Retinal pigment epithelial cell (primary cell): ENCODE measurements at regions not wholly inside any gene's neighbourhood (a gene's known extent, or its start where the extent isn't known, plus 50 kb on each side); places are given as distances from the start of the nearest gene placed in this dataset.

Experiments used
- DNase-seq: peaks from one replicate; pipeline ENCODE4 v3.0.0-alpha.2; 2010; ENCODE audit warnings: low read depth
- H3K4me3 ChIP-seq: 2 replicates; pipeline ENCODE4 v1.5.1; 2011; ENCODE audit warnings: mild to moderate bottlenecking, low read length, control low read depth, moderate library complexity
- CTCF ChIP-seq: conservative IDR thresholded peaks from 2 replicates; pipeline ENCODE4 v1.5.1; 2011; ENCODE audit warnings: low read depth, low read length, control low read depth, inconsistent platforms

- TF ChIP-seq CTCF, result no peak
- DNase-seq, result peak; percentile 76
- H3K4me3 ChIP-seq, result no peak overlapping the region
Observed at GRCh38 chr14:37697489-37698121, 102.2 kb downstream of the TTC6 start.

DNA sequence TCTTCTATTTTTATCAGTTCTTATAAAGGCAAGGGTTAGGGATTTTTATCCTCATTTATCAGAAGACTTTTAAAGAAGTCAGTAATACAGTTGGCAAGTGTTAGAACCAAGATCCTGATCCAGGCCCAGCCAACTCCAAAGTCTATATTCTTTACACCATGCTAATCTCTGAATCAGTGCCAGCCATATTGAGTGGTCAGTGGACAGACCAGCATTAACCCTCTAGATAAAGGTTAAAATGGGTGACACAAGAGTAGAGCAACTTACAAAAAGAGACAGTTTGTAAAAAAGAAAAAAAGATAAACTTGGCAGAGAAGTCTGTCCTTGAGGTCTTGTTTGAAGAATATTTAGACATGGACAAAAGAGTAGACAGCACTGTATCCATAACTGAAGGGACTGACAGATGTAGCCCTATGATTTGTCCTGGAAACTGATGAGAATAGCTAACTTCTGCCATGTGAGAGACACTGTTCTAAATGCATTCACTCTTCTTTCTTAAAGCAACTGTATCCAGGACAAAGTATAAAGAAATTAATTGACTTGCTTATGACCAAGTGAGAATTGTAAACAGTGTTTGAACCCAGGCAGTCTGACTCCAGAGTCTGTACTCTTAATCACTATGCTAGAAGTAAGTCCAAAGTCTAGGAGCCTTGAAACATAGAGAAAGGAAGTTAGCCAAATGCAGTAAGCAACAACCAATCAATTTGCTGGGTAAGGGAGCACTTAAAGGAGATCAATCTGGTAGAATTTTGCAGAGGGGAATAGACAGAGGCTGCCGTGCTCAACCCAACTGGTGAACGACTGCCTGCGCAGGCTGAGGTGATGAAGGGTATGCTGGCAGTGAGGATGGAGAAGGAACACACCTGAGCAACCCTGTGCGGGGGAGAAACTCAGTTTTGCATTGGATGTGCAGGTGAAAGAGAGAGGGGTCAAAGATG is 103.7 kb downstream of the TTC6 start:
- no peak for TF ChIP-seq CTCF
- H3K4me3 ChIP-seq, result no peak overlapping the region
- DNase-seq, result no peak

DNA sequence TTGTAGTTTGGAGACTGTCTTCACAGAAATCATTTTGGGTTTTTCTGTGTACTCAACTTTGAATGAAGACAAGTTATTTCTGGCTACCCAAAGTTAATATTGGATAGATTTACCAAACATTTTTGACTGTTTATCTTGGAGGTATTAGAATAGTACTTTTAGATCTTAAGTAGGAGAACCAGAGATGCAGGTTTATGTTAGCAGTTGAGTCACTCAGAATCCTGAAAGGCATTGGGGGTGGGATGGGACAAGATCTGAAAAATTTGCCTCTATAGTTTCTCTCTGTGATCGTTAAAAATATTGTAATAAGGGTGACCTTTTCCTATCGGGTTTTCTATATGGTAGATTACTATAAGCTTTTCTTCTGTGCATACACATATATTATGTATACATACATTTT is 112.3 kb downstream of the TTC6 start:
- no peak for DNase-seq
- no peak overlapping the region for H3K4me3 ChIP-seq
- no peak for TF ChIP-seq CTCF

- no peak for DNase-seq
- no peak overlapping the region for H3K4me3 ChIP-seq
- no peak for TF ChIP-seq CTCF
Observed at GRCh38 chr14:37708481-37708880, 113.1 kb downstream of the TTC6 start.

DNA sequence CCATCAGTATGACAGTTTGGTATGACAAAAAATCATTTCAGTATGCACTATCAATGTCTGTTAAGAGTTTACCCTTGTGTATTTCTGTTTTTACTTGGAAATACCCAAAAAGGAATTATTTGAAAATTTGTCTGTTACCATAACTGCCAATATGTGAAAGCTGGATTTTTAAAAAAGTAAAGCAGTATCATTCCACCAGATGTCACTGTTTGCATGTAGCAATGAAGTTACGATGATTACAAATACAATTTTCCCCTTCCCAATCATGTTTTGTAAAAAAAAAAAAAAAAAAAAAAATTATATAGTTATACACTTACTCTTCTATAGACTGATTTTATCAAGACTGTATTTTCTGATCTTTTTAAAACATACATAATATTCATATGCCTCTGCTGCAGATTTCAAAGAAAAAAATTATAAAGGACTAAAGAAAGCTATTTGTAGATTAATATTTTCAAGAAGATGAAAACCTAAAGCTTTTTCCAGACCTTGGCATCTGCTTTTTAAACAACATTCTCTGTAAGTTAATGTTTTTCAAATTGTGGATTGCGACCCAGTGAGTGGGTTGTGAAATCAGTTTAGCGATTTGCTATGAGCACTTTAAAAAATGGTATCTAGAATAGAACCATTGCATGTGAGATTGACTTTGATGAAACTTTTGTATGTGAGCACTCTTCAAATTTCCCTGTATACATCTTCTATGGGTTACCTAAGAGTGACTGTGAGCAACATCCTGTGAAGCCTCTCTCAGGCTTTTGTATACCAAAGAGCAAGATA is 114.2 kb downstream of the TTC6 start:
- H3K4me3 ChIP-seq, result no peak overlapping the region
- peak; percentile 56 for TF ChIP-seq CTCF
- DNase-seq, result no peak

DNA sequence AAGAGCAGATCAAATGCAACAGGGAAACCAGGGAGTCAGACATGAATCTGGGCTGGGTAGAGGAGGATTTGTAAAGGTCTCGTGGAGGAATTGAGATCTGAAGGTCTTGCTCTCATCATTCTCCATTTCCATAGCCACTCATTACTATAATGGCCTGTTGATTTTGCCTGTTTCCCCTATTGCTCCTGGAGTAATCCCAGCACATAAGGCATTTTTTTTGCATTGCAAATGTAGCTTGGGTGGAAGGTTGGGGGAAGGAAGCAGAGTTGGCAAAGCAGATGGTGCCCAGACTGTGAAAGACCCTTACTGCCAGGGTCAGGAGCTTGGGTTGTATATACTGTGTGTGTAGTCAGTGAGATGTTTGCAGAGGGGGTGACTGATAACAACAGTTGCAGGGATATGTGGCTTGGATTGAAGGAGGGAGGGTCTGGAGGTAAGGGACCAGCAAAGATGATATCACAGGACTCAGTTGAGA is 116.0 kb downstream of the TTC6 start:
- no peak for TF ChIP-seq CTCF
- no peak overlapping the region for H3K4me3 ChIP-seq
- no peak for DNase-seq
